Testis (tissue), 2 donors: ENCODE measurements at regions not wholly inside any gene's neighbourhood (a gene's known extent, or its start where the extent isn't known, plus 50 kb on each side); places are given as distances from the start of the nearest gene placed in this dataset.

Source experiments
- DNase-seq: peaks from one replicate; pipeline ENCODE4 v3.0.0-alpha.2; 2019
- H3K27ac ChIP-seq, 2 donors: fragments of 200-600 bp; sonication (generic); one replicate each; pipeline ENCODE4 v1.5.1; 2019
- H3K27me3 ChIP-seq: fragments of 200-600 bp; sonication (generic); one replicate; pipeline ENCODE4 v1.5.1; 2019
- H3K36me3 ChIP-seq: fragments of 200-600 bp; sonication (generic); one replicate; pipeline ENCODE4 v1.5.1; 2017; ENCODE audit warnings: low read depth; ENCODE audit errors: missing control alignments
- H3K4me1 ChIP-seq: fragments of 200-600 bp; sonication (generic); one replicate; pipeline ENCODE4 v1.5.1; 2019
- H3K4me3 ChIP-seq, 2 donors: fragments of 200-600 bp; sonication (generic); one replicate each; pipeline ENCODE4 v1.5.1; 2017 to 2019
- H3K9me3 ChIP-seq: fragments of 200-600 bp; sonication (generic); one replicate; pipeline ENCODE4 v1.5.1; 2017
- POLR2A ChIP-seq: fragments of 450-650 bp; IDR thresholded peaks from one replicate; pipeline ENCODE4 v1.6.1; 2017; ENCODE audit warnings: antibody characterized with exemption, mild to moderate bottlenecking, moderate library complexity
- WGBS, 2 donors: methylation state at CpG; one replicate each; pipeline ENCODE4 v1.1.5; 2018; 5-methylcytosine and 5-hydroxymethylcytosine counted together
- intact Hi-C: fragments of 100-400 bp; cut with DNase I; formaldehyde crosslinking; loops from one replicate; pipeline ENCODE4 v1.15.1; 2023; ENCODE audit warnings: low total_unique reads
- TF ChIP-seq, protein P1 (sequence below), 3 experiments: fragments of 450-650 bp in 2 of 3; fragments of 200-600 bp in 1 of 3; sonication (generic) in 1 of 3; IDR thresholded peaks; one replicate each; pipeline ENCODE4 v1.5.1; 2016 to 2019; ENCODE audit warnings: antibody characterized with exemption in 3 of 3, mild to moderate bottlenecking in 2 of 3, moderate library complexity in 1 of 3

DNA sequence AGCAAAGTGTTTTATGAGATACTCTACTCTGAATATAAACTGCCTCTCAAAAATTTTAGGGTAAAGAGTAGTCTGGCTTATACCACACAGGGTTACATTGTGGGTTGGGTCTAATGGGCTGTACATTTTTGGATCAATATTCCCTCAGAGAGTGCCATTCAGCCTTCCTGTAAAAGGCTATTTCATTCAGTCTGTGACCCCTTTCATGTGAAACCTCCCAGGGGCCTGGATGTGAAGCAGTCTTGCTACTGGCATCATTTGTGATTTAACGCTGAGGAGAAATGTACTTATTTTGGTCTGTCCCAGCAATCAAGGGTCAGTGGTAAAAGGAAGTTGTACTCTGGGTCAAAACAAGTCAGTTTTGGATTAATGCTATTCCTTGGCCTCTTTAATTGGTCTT, 71.8 kb upstream of the PRKG1 start:
- Histone ChIP-seq H3K27me3 (no peaks in the 10 kb centered on the region), H3K27ac (no peak overlapping the region), H3K36me3 (no peaks in the 10 kb centered on the region), H3K4me3 (no peak overlapping the region), H3K4me1 (no peaks in the 10 kb centered on the region), H3K9me3 (no peaks in the 10 kb centered on the region)
- intact Hi-C loops = no loop called here
- no peak for DNase-seq
- TF ChIP-seq, protein P1, sequence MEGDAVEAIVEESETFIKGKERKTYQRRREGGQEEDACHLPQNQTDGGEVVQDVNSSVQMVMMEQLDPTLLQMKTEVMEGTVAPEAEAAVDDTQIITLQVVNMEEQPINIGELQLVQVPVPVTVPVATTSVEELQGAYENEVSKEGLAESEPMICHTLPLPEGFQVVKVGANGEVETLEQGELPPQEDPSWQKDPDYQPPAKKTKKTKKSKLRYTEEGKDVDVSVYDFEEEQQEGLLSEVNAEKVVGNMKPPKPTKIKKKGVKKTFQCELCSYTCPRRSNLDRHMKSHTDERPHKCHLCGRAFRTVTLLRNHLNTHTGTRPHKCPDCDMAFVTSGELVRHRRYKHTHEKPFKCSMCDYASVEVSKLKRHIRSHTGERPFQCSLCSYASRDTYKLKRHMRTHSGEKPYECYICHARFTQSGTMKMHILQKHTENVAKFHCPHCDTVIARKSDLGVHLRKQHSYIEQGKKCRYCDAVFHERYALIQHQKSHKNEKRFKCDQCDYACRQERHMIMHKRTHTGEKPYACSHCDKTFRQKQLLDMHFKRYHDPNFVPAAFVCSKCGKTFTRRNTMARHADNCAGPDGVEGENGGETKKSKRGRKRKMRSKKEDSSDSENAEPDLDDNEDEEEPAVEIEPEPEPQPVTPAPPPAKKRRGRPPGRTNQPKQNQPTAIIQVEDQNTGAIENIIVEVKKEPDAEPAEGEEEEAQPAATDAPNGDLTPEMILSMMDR (IDR thresholded peaks at IDR 0.05) = no peak
- TF ChIP-seq POLR2A = no peak
- WGBS, 2 donors = 73 to 75% methylated on average over 1 of the region's 1 CpG

DNA sequence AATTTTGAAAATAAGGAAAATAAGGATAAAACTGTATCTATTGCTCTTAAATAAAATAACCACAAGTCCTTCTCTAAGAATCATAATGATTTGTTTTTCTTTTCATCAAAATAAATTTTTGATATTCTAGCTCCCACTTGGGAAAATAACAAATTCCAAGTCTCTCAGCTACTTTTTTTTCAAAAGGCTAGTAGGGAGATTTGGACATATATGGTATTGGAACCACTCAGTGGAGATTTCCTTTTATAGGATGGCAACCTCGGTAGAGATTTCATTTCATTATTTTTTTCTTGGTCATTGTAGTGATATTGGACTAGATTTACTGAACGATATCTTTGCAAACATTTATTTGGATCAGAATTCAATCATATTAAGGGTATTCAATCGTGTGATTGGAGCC, 69.5 kb upstream of the PRKG1 start:
- H3K9me3 ChIP-seq = no peaks in the 10 kb centered on the region
- intact Hi-C loops = no loop called here
- WGBS, 2 donors = 65 to 74% methylated on average over 3 of the region's 3 CpGs
- no peaks in the 10 kb centered on the region for H3K27me3 ChIP-seq
- no peak for DNase-seq
- no peaks in the 10 kb centered on the region for H3K36me3 ChIP-seq
- no peak for TF ChIP-seq POLR2A
- TF ChIP-seq, protein P1 (IDR thresholded peaks at IDR 0.05) = no peak
- no peak overlapping the region for H3K4me3 ChIP-seq
- no peak overlapping the region for H3K27ac ChIP-seq
- H3K4me1 ChIP-seq = no peaks in the 10 kb centered on the region

GRCh38 chr10:51005551-51005950, 68.7 kb upstream of the PRKG1 start:
- H3K36me3 ChIP-seq = no peaks in the 10 kb centered on the region
- no peaks in the 10 kb centered on the region for H3K4me1 ChIP-seq
- no peaks in the 10 kb centered on the region for H3K27me3 ChIP-seq
- TF ChIP-seq, protein P1 (IDR thresholded peaks at IDR 0.05) = no peak
- TF ChIP-seq POLR2A = no peak
- H3K4me3 ChIP-seq = no peak overlapping the region
- no peaks in the 10 kb centered on the region for H3K9me3 ChIP-seq
- 66 to 87% methylated on average over 4 of the region's 4 CpGs for WGBS, 2 donors
- DNase-seq = no peak
- H3K27ac ChIP-seq = no peak overlapping the region
- intact Hi-C loops = no loop called here

GRCh38 chr10:51006686-51007085, 67.6 kb upstream of the PRKG1 start:
- Histone ChIP-seq H3K27ac (no peak overlapping the region), H3K4me3 (no peak overlapping the region), H3K27me3 (no peaks in the 10 kb centered on the region), H3K4me1 (no peaks in the 10 kb centered on the region), H3K9me3 (no peaks in the 10 kb centered on the region), H3K36me3 (no peaks in the 10 kb centered on the region)
- intact Hi-C loops = no loop called here
- DNase-seq = no peak
- WGBS, 2 donors = 85 to 91% methylated on average over 5 of the region's 5 CpGs
- TF ChIP-seq, protein P1 (IDR thresholded peaks at IDR 0.05) = no peak
- no peak for TF ChIP-seq POLR2A

- intact Hi-C loops = no loop called here
- no peaks in the 10 kb centered on the region for H3K27me3 ChIP-seq
- WGBS, 2 donors = 77 to 86% methylated on average over 2 of the region's 2 CpGs
These were observed 66.5 kb upstream of the PRKG1 start for GRCh38 chr10:51007781-51008180.

More at GRCh38 chr10:51007781-51008180, 66.5 kb upstream of the PRKG1 start:
- Histone ChIP-seq H3K36me3 (no peaks in the 10 kb centered on the region), H3K4me3 (no peak overlapping the region), H3K9me3 (no peaks in the 10 kb centered on the region), H3K27ac (no peak overlapping the region), H3K4me1 (no peaks in the 10 kb centered on the region)
- DNase-seq = no peak
- no peak for TF ChIP-seq POLR2A
- TF ChIP-seq, protein P1 (IDR thresholded peaks at IDR 0.05) = no peak
